ENCODE measurements at regions not wholly inside any gene's neighbourhood (a gene's known extent, or its start where the extent isn't known, plus 50 kb on each side); places are given as distances from the start of the nearest gene placed in this dataset.
"Not testable (repeated sequence)": the region's sequence is repeated elsewhere in the genome, so short reads cannot be mapped to it uniquely, and the experiment has no call there.

- no peak for DNase-seq
Measured at GRCh38 chr3:82741346-82741745, 979.9 kb upstream of the GBE1 start.

GRCh38 chr3:82739390-82739789, 977.9 kb upstream of the GBE1 start:
- DNase-seq: no peak

GRCh38 chr3:82736696-82737277, 975.3 kb upstream of the GBE1 start:
- no peak for DNase-seq

GRCh38 chr3:82715091-82715856, 953.8 kb upstream of the GBE1 start:
- DNase-seq: no peak

GRCh38 chr3:82707035-82707434, 945.6 kb upstream of the GBE1 start:
- no peak for DNase-seq

- no peak for DNase-seq
Measured at GRCh38 chr3:82685761-82686160, 924.3 kb upstream of the GBE1 start.

GRCh38 chr3:82676356-82677026, 915.0 kb upstream of the GBE1 start:
- no peak for DNase-seq

- DNase-seq: no peak
Measured at GRCh38 chr3:82672966-82673365, 911.5 kb upstream of the GBE1 start.

GRCh38 chr3:82671466-82671865, 910.0 kb upstream of the GBE1 start:
- no peak for DNase-seq

GRCh38 chr3:82654708-82655107, 893.3 kb upstream of the GBE1 start:
- DNase-seq: no peak

- no peak for DNase-seq
Measured at GRCh38 chr3:82643948-82644347, 882.5 kb upstream of the GBE1 start.

- DNase-seq: no peak
Measured at GRCh38 chr3:82641701-82642100, 880.3 kb upstream of the GBE1 start.

- no peak for DNase-seq
Measured at GRCh38 chr3:82640254-82640653, 878.8 kb upstream of the GBE1 start.

- DNase-seq: no peak
Measured at GRCh38 chr3:82637574-82637973, 876.1 kb upstream of the GBE1 start.

GRCh38 chr3:82636177-82636576, 874.7 kb upstream of the GBE1 start:
- DNase-seq: no peak

GRCh38 chr3:82633319-82633718, 871.9 kb upstream of the GBE1 start:
- no peak for DNase-seq

GRCh38 chr3:82629937-82630336, 868.5 kb upstream of the GBE1 start:
- DNase-seq: no peak

- DNase-seq: no peak
Measured at GRCh38 chr3:82628385-82629014, 867.1 kb upstream of the GBE1 start.

GRCh38 chr3:82627733-82628132, 866.3 kb upstream of the GBE1 start:
- DNase-seq: no peak

GRCh38 chr3:82620744-82621143, 859.3 kb upstream of the GBE1 start:
- DNase-seq: not testable (repeated sequence)

- no peak for DNase-seq
Measured at GRCh38 chr3:82618594-82618993, 857.1 kb upstream of the GBE1 start.

- no peak for DNase-seq
Measured at GRCh38 chr3:82610236-82610635, 848.8 kb upstream of the GBE1 start.

- DNase-seq: no peak
Measured at GRCh38 chr3:82607391-82607790, 845.9 kb upstream of the GBE1 start.

GRCh38 chr3:82596805-82597204, 835.4 kb upstream of the GBE1 start:
- no peak for DNase-seq
